ENCODE measurements at regions not wholly inside any gene's neighbourhood (a gene's known extent, or its start where the extent isn't known, plus 50 kb on each side); places are given as distances from the start of the nearest gene placed in this dataset.
"Not testable (repeated sequence)": the region's sequence is repeated elsewhere in the genome, so short reads cannot be mapped to it uniquely, and the experiment has no call there.

GRCh38 chr7:35875292-35875691 is 74.4 kb downstream of the SEPTIN7 start:
- 73 to 78% methylated on average over 2 of the region's 2 CpGs for WGBS, 2 donors
- no peaks in the 10 kb centered on the region for H3K27me3 ChIP-seq (ENCODE audit: control insufficient read depth in 1 of 2, insufficient read depth in 2 of 2, low read length in 2 of 2)

GRCh38 chr7:35878351-35878750 is 77.5 kb downstream of the SEPTIN7 start:
- no peaks in the 10 kb centered on the region for H3K9me3 ChIP-seq (ENCODE audit: control insufficient read depth in 2 of 2, insufficient read depth in 1 of 2, low read depth in 1 of 2, low read length in 1 of 2)
- H3K4me1 ChIP-seq (ENCODE audit: control insufficient read depth in 2 of 2, insufficient read depth in 2 of 2, low read length in 1 of 2): no peaks in the 10 kb centered on the region
- no peaks in the 10 kb centered on the region for H3K36me3 ChIP-seq (ENCODE audit: control insufficient read depth in 2 of 2, insufficient read depth in 2 of 2, low read length in 1 of 2)
- H3K27me3 ChIP-seq (ENCODE audit: control insufficient read depth in 1 of 2, insufficient read depth in 2 of 2, low read length in 2 of 2): no peaks in the 10 kb centered on the region
- no peak overlapping the region for H3K4me3 ChIP-seq (ENCODE audit: low read depth in 1 of 2, low read length in 2 of 2)
- no peak overlapping the region for H3K27ac ChIP-seq (ENCODE audit: low read depth in 2 of 2, low read length in 1 of 2)
- WGBS, 2 donors: 99 to 100% methylated on average over 1 of the region's 1 CpG

More at GRCh38 chr7:35875292-35875691, 74.4 kb downstream of the SEPTIN7 start:
- Histone ChIP-seq H3K4me1 (ENCODE audit: control insufficient read depth in 2 of 2, insufficient read depth in 2 of 2, low read length in 1 of 2) (no peaks in the 10 kb centered on the region), H3K27ac (ENCODE audit: low read depth in 2 of 2, low read length in 1 of 2) (no peak overlapping the region), H3K36me3 (ENCODE audit: control insufficient read depth in 2 of 2, insufficient read depth in 2 of 2, low read length in 1 of 2) (no peaks in the 10 kb centered on the region), H3K4me3 (ENCODE audit: low read depth in 1 of 2, low read length in 2 of 2) (no peak overlapping the region), H3K9me3 (ENCODE audit: control insufficient read depth in 2 of 2, insufficient read depth in 1 of 2, low read depth in 1 of 2, low read length in 1 of 2) (no peaks in the 10 kb centered on the region)

GRCh38 chr7:35887430-35887829 is 86.6 kb downstream of the SEPTIN7 start:
- H3K9me3 ChIP-seq (ENCODE audit: control insufficient read depth in 2 of 2, insufficient read depth in 1 of 2, low read depth in 1 of 2, low read length in 1 of 2); H3K4me3 ChIP-seq (ENCODE audit: low read depth in 1 of 2, low read length in 2 of 2); H3K4me1 ChIP-seq (ENCODE audit: control insufficient read depth in 2 of 2, insufficient read depth in 2 of 2, low read length in 1 of 2); H3K27me3 ChIP-seq (ENCODE audit: control insufficient read depth in 1 of 2, insufficient read depth in 2 of 2, low read length in 2 of 2); H3K36me3 ChIP-seq (ENCODE audit: control insufficient read depth in 2 of 2, insufficient read depth in 2 of 2, low read length in 1 of 2); H3K27ac ChIP-seq (ENCODE audit: low read depth in 2 of 2, low read length in 1 of 2): not testable (repeated sequence)
- 76 to 86% methylated on average over 4 of the region's 4 CpGs for WGBS, 2 donors

GRCh38 chr7:35889001-35889400 is 88.1 kb downstream of the SEPTIN7 start:
- H3K9me3 ChIP-seq (ENCODE audit: control insufficient read depth in 2 of 2, insufficient read depth in 1 of 2, low read depth in 1 of 2, low read length in 1 of 2): no peaks in the 10 kb centered on the region
- H3K4me1 ChIP-seq (ENCODE audit: control insufficient read depth in 2 of 2, insufficient read depth in 2 of 2, low read length in 1 of 2): no peaks in the 10 kb centered on the region
- H3K27ac ChIP-seq (ENCODE audit: low read depth in 2 of 2, low read length in 1 of 2): no peak overlapping the region
- WGBS, 2 donors: 95 to 96% methylated on average over 4 of the region's 4 CpGs
- H3K36me3 ChIP-seq (ENCODE audit: control insufficient read depth in 2 of 2, insufficient read depth in 2 of 2, low read length in 1 of 2): no peaks in the 10 kb centered on the region
- H3K27me3 ChIP-seq (ENCODE audit: control insufficient read depth in 1 of 2, insufficient read depth in 2 of 2, low read length in 2 of 2): no peaks in the 10 kb centered on the region
- no peak overlapping the region for H3K4me3 ChIP-seq (ENCODE audit: low read depth in 1 of 2, low read length in 2 of 2)

- no peaks in the 10 kb centered on the region for H3K27me3 ChIP-seq (ENCODE audit: control insufficient read depth in 1 of 2, insufficient read depth in 2 of 2, low read length in 2 of 2)
- no peak overlapping the region for H3K4me3 ChIP-seq (ENCODE audit: low read depth in 1 of 2, low read length in 2 of 2)
- no peaks in the 10 kb centered on the region for H3K36me3 ChIP-seq (ENCODE audit: control insufficient read depth in 2 of 2, insufficient read depth in 2 of 2, low read length in 1 of 2)
- H3K27ac ChIP-seq (ENCODE audit: low read depth in 2 of 2, low read length in 1 of 2): no peak overlapping the region
- no peaks in the 10 kb centered on the region for H3K9me3 ChIP-seq (ENCODE audit: control insufficient read depth in 2 of 2, insufficient read depth in 1 of 2, low read depth in 1 of 2, low read length in 1 of 2)
- no peaks in the 10 kb centered on the region for H3K4me1 ChIP-seq (ENCODE audit: control insufficient read depth in 2 of 2, insufficient read depth in 2 of 2, low read length in 1 of 2)
- 97 to 99% methylated on average over 2 of the region's 2 CpGs for WGBS, 2 donors
Observed at GRCh38 chr7:35889870-35890269, 89.0 kb downstream of the SEPTIN7 start.

- no peaks in the 10 kb centered on the region for H3K36me3 ChIP-seq (ENCODE audit: control insufficient read depth in 2 of 2, insufficient read depth in 2 of 2, low read length in 1 of 2)
- H3K4me1 ChIP-seq (ENCODE audit: control insufficient read depth in 2 of 2, insufficient read depth in 2 of 2, low read length in 1 of 2): no peaks in the 10 kb centered on the region
- 88 to 89% methylated on average over 3 of the region's 3 CpGs for WGBS, 2 donors
- no peaks in the 10 kb centered on the region for H3K27me3 ChIP-seq (ENCODE audit: control insufficient read depth in 1 of 2, insufficient read depth in 2 of 2, low read length in 2 of 2)
- H3K4me3 ChIP-seq (ENCODE audit: low read depth in 1 of 2, low read length in 2 of 2): no peak overlapping the region
- no peak overlapping the region for H3K27ac ChIP-seq (ENCODE audit: low read depth in 2 of 2, low read length in 1 of 2)
- no peaks in the 10 kb centered on the region for H3K9me3 ChIP-seq (ENCODE audit: control insufficient read depth in 2 of 2, insufficient read depth in 1 of 2, low read depth in 1 of 2, low read length in 1 of 2)
Observed at GRCh38 chr7:35891004-35891830, 90.4 kb downstream of the SEPTIN7 start.

- Histone ChIP-seq H3K4me1 (ENCODE audit: control insufficient read depth in 2 of 2, insufficient read depth in 2 of 2, low read length in 1 of 2) (no peaks in the 10 kb centered on the region), H3K9me3 (ENCODE audit: control insufficient read depth in 2 of 2, insufficient read depth in 1 of 2, low read depth in 1 of 2, low read length in 1 of 2) (no peaks in the 10 kb centered on the region), H3K27me3 (ENCODE audit: control insufficient read depth in 1 of 2, insufficient read depth in 2 of 2, low read length in 2 of 2) (no peaks in the 10 kb centered on the region), H3K27ac (ENCODE audit: low read depth in 2 of 2, low read length in 1 of 2) (no peak overlapping the region), H3K36me3 (ENCODE audit: control insufficient read depth in 2 of 2, insufficient read depth in 2 of 2, low read length in 1 of 2) (no peaks in the 10 kb centered on the region), H3K4me3 (ENCODE audit: low read depth in 1 of 2, low read length in 2 of 2) (no peak overlapping the region)
- 91 to 98% methylated on average over 1 of the region's 1 CpG for WGBS, 2 donors
Observed at GRCh38 chr7:35893649-35894048, 92.8 kb downstream of the SEPTIN7 start.

GRCh38 chr7:35894721-35895120 is 93.9 kb downstream of the SEPTIN7 start:
- no peak overlapping the region for H3K4me3 ChIP-seq (ENCODE audit: low read depth in 1 of 2, low read length in 2 of 2)
- H3K36me3 ChIP-seq (ENCODE audit: control insufficient read depth in 2 of 2, insufficient read depth in 2 of 2, low read length in 1 of 2): no peaks in the 10 kb centered on the region
- no peak overlapping the region for H3K27ac ChIP-seq (ENCODE audit: low read depth in 2 of 2, low read length in 1 of 2)
- H3K27me3 ChIP-seq (ENCODE audit: control insufficient read depth in 1 of 2, insufficient read depth in 2 of 2, low read length in 2 of 2): no peaks in the 10 kb centered on the region
- no peaks in the 10 kb centered on the region for H3K9me3 ChIP-seq (ENCODE audit: control insufficient read depth in 2 of 2, insufficient read depth in 1 of 2, low read depth in 1 of 2, low read length in 1 of 2)
- no peaks in the 10 kb centered on the region for H3K4me1 ChIP-seq (ENCODE audit: control insufficient read depth in 2 of 2, insufficient read depth in 2 of 2, low read length in 1 of 2)
- WGBS, 2 donors: 95 to 100% methylated on average over 1 of the region's 1 CpG

GRCh38 chr7:35900651-35901050 is 99.8 kb downstream of the SEPTIN7 start:
- WGBS, 2 donors: 89 to 93% methylated on average over 2 of the region's 2 CpGs
- Histone ChIP-seq H3K36me3 (ENCODE audit: control insufficient read depth in 2 of 2, insufficient read depth in 2 of 2, low read length in 1 of 2) (no peaks in the 10 kb centered on the region), H3K4me3 (ENCODE audit: low read depth in 1 of 2, low read length in 2 of 2) (no peak overlapping the region), H3K9me3 (ENCODE audit: control insufficient read depth in 2 of 2, insufficient read depth in 1 of 2, low read depth in 1 of 2, low read length in 1 of 2) (no peaks in the 10 kb centered on the region), H3K27me3 (ENCODE audit: control insufficient read depth in 1 of 2, insufficient read depth in 2 of 2, low read length in 2 of 2) (no peaks in the 10 kb centered on the region), H3K4me1 (ENCODE audit: control insufficient read depth in 2 of 2, insufficient read depth in 2 of 2, low read length in 1 of 2) (no peaks in the 10 kb centered on the region), H3K27ac (ENCODE audit: low read depth in 2 of 2, low read length in 1 of 2) (no peak overlapping the region)

- Histone ChIP-seq H3K36me3 (ENCODE audit: control insufficient read depth in 2 of 2, insufficient read depth in 2 of 2, low read length in 1 of 2) (no peaks in the 10 kb centered on the region), H3K27ac (ENCODE audit: low read depth in 2 of 2, low read length in 1 of 2) (no peak overlapping the region), H3K4me1 (ENCODE audit: control insufficient read depth in 2 of 2, insufficient read depth in 2 of 2, low read length in 1 of 2) (no peaks in the 10 kb centered on the region), H3K9me3 (ENCODE audit: control insufficient read depth in 2 of 2, insufficient read depth in 1 of 2, low read depth in 1 of 2, low read length in 1 of 2) (no peaks in the 10 kb centered on the region), H3K4me3 (ENCODE audit: low read depth in 1 of 2, low read length in 2 of 2) (no peak overlapping the region), H3K27me3 (ENCODE audit: control insufficient read depth in 1 of 2, insufficient read depth in 2 of 2, low read length in 2 of 2) (no peaks in the 10 kb centered on the region)
- 61 to 67% methylated on average over 5 of the region's 5 CpGs for WGBS, 2 donors
Observed at GRCh38 chr7:35905555-35905954, 104.7 kb downstream of the SEPTIN7 start.
